HL-60 (cell line): ENCODE measurements at regions not wholly inside any gene's neighbourhood (a gene's known extent, or its start where the extent isn't known, plus 50 kb on each side); places are given as distances from the start of the nearest gene placed in this dataset.

Experiments
- POLR2AphosphoS5 ChIP-seq: IDR thresholded peaks from 2 replicates; pipeline ENCODE4 v1.6.1; 2012; ENCODE audit warnings: low read depth
- TF ChIP-seq, protein P1 (sequence below): IDR thresholded peaks from one replicate; pipeline ENCODE4 v1.5.1; 2011; ENCODE audit warnings: low read length, control low read depth, inconsistent platforms; ENCODE audit not compliant: insufficient read depth
- TF ChIP-seq, protein P2 (sequence below): IDR thresholded peaks from 2 replicates; pipeline ENCODE4 v1.6.1; 2012; ENCODE audit warnings: low read depth; ENCODE audit not compliant: insufficient replicate concordance

DNA sequence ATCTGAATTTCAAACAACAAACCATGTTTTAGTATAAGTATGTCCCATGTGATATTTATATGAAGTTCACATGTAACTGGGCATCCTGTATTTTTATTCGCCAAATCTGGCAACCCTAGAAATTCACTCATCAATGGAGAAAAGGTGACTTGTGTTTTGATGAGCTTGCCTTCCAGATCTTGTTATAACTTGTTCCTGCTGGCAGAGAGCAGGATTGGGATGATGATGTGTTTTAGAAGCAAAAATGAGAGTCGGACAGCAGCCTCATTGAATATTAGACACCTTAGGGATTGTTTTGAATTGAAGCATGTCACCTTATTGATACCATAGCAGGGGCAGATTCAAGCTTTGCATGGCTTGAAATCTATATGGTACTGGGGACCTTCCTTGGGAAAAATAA, 85.4 kb upstream of the MED13 start:
- TF ChIP-seq, protein P1, sequence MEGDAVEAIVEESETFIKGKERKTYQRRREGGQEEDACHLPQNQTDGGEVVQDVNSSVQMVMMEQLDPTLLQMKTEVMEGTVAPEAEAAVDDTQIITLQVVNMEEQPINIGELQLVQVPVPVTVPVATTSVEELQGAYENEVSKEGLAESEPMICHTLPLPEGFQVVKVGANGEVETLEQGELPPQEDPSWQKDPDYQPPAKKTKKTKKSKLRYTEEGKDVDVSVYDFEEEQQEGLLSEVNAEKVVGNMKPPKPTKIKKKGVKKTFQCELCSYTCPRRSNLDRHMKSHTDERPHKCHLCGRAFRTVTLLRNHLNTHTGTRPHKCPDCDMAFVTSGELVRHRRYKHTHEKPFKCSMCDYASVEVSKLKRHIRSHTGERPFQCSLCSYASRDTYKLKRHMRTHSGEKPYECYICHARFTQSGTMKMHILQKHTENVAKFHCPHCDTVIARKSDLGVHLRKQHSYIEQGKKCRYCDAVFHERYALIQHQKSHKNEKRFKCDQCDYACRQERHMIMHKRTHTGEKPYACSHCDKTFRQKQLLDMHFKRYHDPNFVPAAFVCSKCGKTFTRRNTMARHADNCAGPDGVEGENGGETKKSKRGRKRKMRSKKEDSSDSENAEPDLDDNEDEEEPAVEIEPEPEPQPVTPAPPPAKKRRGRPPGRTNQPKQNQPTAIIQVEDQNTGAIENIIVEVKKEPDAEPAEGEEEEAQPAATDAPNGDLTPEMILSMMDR, result no peak
- no peak for TF ChIP-seq POLR2AphosphoS5
- TF ChIP-seq, protein P2, sequence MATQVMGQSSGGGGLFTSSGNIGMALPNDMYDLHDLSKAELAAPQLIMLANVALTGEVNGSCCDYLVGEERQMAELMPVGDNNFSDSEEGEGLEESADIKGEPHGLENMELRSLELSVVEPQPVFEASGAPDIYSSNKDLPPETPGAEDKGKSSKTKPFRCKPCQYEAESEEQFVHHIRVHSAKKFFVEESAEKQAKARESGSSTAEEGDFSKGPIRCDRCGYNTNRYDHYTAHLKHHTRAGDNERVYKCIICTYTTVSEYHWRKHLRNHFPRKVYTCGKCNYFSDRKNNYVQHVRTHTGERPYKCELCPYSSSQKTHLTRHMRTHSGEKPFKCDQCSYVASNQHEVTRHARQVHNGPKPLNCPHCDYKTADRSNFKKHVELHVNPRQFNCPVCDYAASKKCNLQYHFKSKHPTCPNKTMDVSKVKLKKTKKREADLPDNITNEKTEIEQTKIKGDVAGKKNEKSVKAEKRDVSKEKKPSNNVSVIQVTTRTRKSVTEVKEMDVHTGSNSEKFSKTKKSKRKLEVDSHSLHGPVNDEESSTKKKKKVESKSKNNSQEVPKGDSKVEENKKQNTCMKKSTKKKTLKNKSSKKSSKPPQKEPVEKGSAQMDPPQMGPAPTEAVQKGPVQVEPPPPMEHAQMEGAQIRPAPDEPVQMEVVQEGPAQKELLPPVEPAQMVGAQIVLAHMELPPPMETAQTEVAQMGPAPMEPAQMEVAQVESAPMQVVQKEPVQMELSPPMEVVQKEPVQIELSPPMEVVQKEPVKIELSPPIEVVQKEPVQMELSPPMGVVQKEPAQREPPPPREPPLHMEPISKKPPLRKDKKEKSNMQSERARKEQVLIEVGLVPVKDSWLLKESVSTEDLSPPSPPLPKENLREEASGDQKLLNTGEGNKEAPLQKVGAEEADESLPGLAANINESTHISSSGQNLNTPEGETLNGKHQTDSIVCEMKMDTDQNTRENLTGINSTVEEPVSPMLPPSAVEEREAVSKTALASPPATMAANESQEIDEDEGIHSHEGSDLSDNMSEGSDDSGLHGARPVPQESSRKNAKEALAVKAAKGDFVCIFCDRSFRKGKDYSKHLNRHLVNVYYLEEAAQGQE, result no peak
